ENCODE measurements at regions not wholly inside any gene's neighbourhood (a gene's known extent, or its start where the extent isn't known, plus 50 kb on each side); places are given as distances from the start of the nearest gene placed in this dataset.
"Not testable (repeated sequence)": the region's sequence is repeated elsewhere in the genome, so short reads cannot be mapped to it uniquely, and the experiment has no call there.

- DNase-seq (ENCODE audit: low spot score), result no peak
Observed at GRCh38 chr13:81142306-81142999, 801.5 kb upstream of the SPRY2 start.

- no peak for DNase-seq (ENCODE audit: low spot score)
Observed at GRCh38 chr13:81140675-81141074, 799.7 kb upstream of the SPRY2 start.

GRCh38 chr13:81139987-81140386 lies 799.1 kb upstream of the SPRY2 start:
- DNase-seq (ENCODE audit: low spot score), result no peak

- no peak for DNase-seq (ENCODE audit: low spot score)
Observed at GRCh38 chr13:81138353-81138980, 797.5 kb upstream of the SPRY2 start.

- no peak for DNase-seq (ENCODE audit: low spot score)
Observed at GRCh38 chr13:81133066-81133465, 792.1 kb upstream of the SPRY2 start.

- DNase-seq (ENCODE audit: low spot score), result no peak
Observed at GRCh38 chr13:81117416-81117815, 776.5 kb upstream of the SPRY2 start.

- DNase-seq (ENCODE audit: low spot score), result no peak
Observed at GRCh38 chr13:81116461-81117282, 775.7 kb upstream of the SPRY2 start.

- no peak for DNase-seq (ENCODE audit: low spot score)
Observed at GRCh38 chr13:81109026-81109425, 768.1 kb upstream of the SPRY2 start.

GRCh38 chr13:81106348-81106747 lies 765.4 kb upstream of the SPRY2 start:
- peak; percentile 59 for DNase-seq (ENCODE audit: low spot score)

- no peak for DNase-seq (ENCODE audit: low spot score)
Observed at GRCh38 chr13:81104035-81104715, 763.2 kb upstream of the SPRY2 start.

GRCh38 chr13:81102066-81102465 lies 761.1 kb upstream of the SPRY2 start:
- not testable (repeated sequence) for DNase-seq (ENCODE audit: low spot score)

DNA sequence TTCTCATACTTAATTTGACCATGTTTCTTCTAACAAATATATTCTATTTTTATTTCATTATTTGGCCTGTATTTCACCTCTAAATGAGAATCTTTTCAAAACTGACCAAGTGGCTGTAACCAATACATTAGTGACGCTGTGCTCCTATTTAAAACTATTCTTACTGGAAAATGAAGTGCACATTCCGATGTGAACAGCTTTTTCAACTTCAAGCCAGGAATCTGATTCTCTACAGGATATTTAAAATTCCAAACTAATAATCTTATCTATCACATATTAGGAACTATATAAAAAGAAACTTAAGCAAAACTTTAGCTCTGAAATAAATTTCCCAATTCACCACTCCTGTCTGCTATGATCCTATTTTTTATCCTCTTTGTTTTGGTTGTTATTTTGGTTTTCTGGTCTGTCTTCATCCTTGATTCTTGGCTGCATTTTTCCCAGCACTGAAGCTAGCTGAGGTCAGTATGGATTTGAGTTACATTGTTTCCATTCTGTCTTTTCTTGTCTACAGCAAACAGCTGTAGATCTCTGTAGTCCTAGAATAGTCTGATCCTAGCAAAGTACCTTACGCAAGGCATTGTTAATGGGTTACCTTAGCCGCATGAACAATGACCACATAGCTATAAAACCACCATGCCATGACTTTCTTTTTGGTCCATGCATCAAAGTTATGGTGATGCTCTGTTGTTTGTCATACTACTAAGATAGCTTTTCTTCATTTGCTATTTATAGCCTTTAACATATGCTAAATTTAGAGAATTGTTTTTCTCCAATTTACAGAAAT lies 748.6 kb upstream of the SPRY2 start:
- peak; percentile 27 for DNase-seq (ENCODE audit: low spot score)

- DNase-seq (ENCODE audit: low spot score), result no peak
Observed at GRCh38 chr13:81080911-81081454, 740.1 kb upstream of the SPRY2 start.

DNA sequence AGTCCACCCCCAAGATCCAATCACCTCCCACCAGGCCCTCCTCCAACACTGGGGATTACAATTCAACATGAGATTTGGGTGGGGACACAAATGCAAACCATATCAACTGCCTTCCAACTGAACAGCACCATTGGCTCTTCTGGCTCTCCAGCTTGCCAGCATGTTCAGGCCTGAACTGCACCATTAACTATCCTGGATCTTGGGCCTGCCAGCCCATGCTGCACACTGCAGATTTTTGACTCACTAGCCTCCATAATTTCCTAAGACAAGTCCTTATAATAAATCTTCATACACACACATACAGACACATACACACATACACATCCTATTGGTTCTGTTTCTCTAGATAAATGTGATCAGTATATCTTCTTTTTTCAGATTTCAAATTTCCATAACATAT lies 737.1 kb upstream of the SPRY2 start:
- DNase-seq (ENCODE audit: low spot score), result no peak

GRCh38 chr13:81069822-81070221 lies 728.9 kb upstream of the SPRY2 start:
- DNase-seq (ENCODE audit: low spot score), result not testable (repeated sequence)

DNA sequence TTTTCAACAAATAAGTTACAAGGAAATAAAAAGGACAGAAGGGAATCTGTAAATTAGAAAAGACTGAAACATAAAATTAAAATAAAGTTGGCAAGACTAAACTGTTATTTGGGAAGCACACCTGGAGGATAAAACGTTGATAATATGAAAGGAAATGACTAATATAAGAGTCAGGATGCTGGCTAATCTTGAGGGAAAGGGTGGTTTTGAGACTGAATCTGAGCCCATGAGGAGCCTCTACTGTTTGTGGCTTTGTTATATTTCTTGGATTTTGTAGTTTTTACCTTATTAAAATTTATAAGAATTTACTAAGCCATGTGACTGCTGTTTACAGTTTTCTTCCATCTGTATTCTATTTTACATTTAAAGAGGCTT lies 718.0 kb upstream of the SPRY2 start:
- DNase-seq (ENCODE audit: low spot score), result no peak

GRCh38 chr13:81058211-81058915 lies 717.4 kb upstream of the SPRY2 start:
- DNase-seq (ENCODE audit: low spot score), result no peak

DNA sequence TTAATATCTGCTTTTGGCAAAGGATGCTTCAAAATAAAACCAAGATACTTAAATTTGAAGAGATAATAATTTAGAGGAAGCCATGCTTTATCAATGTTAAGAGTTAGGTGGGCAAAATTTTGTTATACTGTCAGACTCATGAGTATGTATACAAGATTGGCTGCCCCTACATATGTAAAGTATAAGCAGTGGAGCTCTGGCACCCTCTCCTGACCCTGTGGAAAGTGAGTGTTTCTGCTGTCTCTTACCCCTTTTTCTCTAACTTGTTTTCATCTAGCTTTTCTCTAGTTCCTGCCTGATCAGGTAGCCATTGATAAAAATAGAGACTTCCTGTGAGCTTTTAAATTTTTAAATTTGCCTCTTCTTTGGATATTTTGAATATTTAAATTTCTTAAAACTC lies 710.9 kb upstream of the SPRY2 start:
- no peak for DNase-seq (ENCODE audit: low spot score)

DNA sequence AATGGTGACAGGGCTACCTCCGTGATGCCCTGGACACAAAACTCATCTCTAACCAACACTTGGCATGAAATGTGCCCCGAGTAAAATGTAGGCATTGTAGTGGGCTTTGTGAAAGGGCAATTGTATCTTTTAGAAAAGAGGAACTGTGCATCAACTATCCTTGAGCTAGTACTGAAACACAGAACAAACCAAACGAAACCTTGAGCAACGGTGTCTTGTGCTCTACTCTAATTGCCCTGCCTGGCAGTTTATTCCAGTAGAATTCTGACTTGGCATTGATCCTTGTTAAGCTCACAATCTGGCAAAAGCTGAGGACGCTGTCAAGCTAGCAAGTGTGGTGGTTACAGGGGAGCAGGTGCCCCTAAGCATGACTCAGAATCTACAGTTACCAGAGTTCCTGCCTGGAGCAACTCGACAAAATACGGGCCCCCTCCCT lies 707.1 kb upstream of the SPRY2 start:
- no peak for DNase-seq (ENCODE audit: low spot score)

DNA sequence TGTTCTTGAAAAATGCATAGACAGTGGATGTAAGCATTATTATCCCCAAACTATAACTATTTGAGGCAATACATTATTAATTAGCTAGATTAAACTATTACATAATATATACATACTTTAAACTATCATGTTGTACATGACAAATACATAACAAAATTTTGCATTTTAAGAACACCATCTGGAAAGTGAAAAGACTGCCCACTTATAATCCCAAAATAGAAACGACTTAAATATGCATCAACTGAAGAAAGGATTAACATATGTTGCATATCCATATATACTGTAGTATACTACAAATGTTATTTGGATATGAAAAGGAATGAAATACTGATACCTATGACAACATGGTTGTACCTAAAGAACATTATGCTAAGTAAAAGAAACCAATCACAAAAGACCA lies 700.8 kb upstream of the SPRY2 start:
- DNase-seq (ENCODE audit: low spot score), result no peak

GRCh38 chr13:81031996-81032395 lies 691.1 kb upstream of the SPRY2 start:
- no peak for DNase-seq (ENCODE audit: low spot score)

Data from HuH-7 (cell line).